HG03342 (cell line): ENCODE measurements at regions not wholly inside any gene's neighbourhood (a gene's known extent, or its start where the extent isn't known, plus 50 kb on each side); places are given as distances from the start of the nearest gene placed in this dataset.

Source experiments
- ATAC-seq: cut with Tn5 transposase; IDR thresholded peaks from one replicate; pipeline ENCODE4 v1.9.1; 2021; ENCODE audit warnings: mild to moderate bottlenecking, moderate library complexity; ENCODE audit not compliant: unreplicated experiment

- no peak for ATAC-seq
Observed at GRCh38 chr13:37944081-37944868, 74.7 kb upstream of the TRPC4 start.

- ATAC-seq = no peak
Observed at GRCh38 chr13:37942929-37943328, 73.4 kb upstream of the TRPC4 start.

GRCh38 chr13:37934339-37935191 lies 65.0 kb upstream of the TRPC4 start:
- no peak for ATAC-seq

GRCh38 chr13:37929308-37929707 lies 59.7 kb upstream of the TRPC4 start:
- no peak for ATAC-seq

- ATAC-seq = no peak
Observed at GRCh38 chr13:37927561-37927960, 58.0 kb upstream of the TRPC4 start.

GRCh38 chr13:37925878-37926473 lies 56.4 kb upstream of the TRPC4 start:
- no peak for ATAC-seq

- ATAC-seq = no peak
Observed at GRCh38 chr13:37923236-37923635, 53.7 kb upstream of the TRPC4 start.

GRCh38 chr13:37919329-37919880 lies 49.8 kb upstream of the TRPC4 start:
- ATAC-seq = no peak
